H1 (cell line): ENCODE measurements at regions not wholly inside any gene's neighbourhood (a gene's known extent, or its start where the extent isn't known, plus 50 kb on each side); places are given as distances from the start of the nearest gene placed in this dataset.

ENCODE experiments used
- KDM1A ChIP-seq: fragments of 200-600, 300-600 bp; sonication (generic); IDR thresholded peaks from 2 replicates; pipeline ENCODE4 v1.7.1; 2016; ENCODE audit warnings: mild to moderate bottlenecking, low read length, borderline replicate concordance
- POLR2AphosphoS5 ChIP-seq: IDR thresholded peaks from 2 replicates; pipeline ENCODE4 v1.6.1; 2011; ENCODE audit warnings: low read depth, low read length
- TAF1 ChIP-seq: IDR thresholded peaks from 2 replicates; pipeline ENCODE4 v1.6.1; 2011; ENCODE audit warnings: mild to moderate bottlenecking, low read depth, low read length
- TF ChIP-seq, protein P1 (sequence below): fragments of 300-600 bp; sonication (generic); IDR thresholded peaks from 2 replicates; pipeline ENCODE4 v1.7.1; 2012; ENCODE audit warnings: low read length, moderate library complexity, mild to moderate bottlenecking, inconsistent platforms; ENCODE audit not compliant: insufficient replicate concordance

DNA sequence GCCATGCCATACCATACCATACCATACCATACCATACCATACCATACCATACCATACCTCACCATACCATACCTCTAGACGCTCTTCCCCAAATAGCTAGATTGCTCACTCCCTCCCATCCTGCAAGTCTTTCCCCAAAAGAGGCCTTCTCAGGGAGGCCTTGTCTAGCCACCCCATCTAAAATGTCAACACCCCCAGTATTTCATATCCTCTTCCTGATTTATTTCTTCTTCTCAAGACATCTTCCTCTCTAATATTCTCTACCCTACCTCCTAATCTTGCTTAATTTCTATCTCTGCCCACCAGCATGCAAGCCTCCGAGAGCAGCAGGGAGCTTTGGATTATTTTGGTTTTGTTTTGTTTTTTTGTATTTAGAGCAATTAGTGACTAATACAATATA is 225.2 kb upstream of the RREB1 start (continued):
- TF ChIP-seq, protein P1, sequence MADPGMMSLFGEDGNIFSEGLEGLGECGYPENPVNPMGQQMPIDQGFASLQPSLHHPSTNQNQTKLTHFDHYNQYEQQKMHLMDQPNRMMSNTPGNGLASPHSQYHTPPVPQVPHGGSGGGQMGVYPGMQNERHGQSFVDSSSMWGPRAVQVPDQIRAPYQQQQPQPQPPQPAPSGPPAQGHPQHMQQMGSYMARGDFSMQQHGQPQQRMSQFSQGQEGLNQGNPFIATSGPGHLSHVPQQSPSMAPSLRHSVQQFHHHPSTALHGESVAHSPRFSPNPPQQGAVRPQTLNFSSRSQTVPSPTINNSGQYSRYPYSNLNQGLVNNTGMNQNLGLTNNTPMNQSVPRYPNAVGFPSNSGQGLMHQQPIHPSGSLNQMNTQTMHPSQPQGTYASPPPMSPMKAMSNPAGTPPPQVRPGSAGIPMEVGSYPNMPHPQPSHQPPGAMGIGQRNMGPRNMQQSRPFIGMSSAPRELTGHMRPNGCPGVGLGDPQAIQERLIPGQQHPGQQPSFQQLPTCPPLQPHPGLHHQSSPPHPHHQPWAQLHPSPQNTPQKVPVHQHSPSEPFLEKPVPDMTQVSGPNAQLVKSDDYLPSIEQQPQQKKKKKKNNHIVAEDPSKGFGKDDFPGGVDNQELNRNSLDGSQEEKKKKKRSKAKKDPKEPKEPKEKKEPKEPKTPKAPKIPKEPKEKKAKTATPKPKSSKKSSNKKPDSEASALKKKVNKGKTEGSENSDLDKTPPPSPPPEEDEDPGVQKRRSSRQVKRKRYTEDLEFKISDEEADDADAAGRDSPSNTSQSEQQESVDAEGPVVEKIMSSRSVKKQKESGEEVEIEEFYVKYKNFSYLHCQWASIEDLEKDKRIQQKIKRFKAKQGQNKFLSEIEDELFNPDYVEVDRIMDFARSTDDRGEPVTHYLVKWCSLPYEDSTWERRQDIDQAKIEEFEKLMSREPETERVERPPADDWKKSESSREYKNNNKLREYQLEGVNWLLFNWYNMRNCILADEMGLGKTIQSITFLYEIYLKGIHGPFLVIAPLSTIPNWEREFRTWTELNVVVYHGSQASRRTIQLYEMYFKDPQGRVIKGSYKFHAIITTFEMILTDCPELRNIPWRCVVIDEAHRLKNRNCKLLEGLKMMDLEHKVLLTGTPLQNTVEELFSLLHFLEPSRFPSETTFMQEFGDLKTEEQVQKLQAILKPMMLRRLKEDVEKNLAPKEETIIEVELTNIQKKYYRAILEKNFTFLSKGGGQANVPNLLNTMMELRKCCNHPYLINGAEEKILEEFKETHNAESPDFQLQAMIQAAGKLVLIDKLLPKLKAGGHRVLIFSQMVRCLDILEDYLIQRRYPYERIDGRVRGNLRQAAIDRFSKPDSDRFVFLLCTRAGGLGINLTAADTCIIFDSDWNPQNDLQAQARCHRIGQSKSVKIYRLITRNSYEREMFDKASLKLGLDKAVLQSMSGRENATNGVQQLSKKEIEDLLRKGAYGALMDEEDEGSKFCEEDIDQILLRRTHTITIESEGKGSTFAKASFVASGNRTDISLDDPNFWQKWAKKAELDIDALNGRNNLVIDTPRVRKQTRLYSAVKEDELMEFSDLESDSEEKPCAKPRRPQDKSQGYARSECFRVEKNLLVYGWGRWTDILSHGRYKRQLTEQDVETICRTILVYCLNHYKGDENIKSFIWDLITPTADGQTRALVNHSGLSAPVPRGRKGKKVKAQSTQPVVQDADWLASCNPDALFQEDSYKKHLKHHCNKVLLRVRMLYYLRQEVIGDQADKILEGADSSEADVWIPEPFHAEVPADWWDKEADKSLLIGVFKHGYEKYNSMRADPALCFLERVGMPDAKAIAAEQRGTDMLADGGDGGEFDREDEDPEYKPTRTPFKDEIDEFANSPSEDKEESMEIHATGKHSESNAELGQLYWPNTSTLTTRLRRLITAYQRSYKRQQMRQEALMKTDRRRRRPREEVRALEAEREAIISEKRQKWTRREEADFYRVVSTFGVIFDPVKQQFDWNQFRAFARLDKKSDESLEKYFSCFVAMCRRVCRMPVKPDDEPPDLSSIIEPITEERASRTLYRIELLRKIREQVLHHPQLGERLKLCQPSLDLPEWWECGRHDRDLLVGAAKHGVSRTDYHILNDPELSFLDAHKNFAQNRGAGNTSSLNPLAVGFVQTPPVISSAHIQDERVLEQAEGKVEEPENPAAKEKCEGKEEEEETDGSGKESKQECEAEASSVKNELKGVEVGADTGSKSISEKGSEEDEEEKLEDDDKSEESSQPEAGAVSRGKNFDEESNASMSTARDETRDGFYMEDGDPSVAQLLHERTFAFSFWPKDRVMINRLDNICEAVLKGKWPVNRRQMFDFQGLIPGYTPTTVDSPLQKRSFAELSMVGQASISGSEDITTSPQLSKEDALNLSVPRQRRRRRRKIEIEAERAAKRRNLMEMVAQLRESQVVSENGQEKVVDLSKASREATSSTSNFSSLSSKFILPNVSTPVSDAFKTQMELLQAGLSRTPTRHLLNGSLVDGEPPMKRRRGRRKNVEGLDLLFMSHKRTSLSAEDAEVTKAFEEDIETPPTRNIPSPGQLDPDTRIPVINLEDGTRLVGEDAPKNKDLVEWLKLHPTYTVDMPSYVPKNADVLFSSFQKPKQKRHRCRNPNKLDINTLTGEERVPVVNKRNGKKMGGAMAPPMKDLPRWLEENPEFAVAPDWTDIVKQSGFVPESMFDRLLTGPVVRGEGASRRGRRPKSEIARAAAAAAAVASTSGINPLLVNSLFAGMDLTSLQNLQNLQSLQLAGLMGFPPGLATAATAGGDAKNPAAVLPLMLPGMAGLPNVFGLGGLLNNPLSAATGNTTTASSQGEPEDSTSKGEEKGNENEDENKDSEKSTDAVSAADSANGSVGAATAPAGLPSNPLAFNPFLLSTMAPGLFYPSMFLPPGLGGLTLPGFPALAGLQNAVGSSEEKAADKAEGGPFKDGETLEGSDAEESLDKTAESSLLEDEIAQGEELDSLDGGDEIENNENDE = no peak
- TF ChIP-seq TAF1 (no peak), KDM1A (no peak), POLR2AphosphoS5 (no peak)
